ENCODE measurements at regions not wholly inside any gene's neighbourhood (a gene's known extent, or its start where the extent isn't known, plus 50 kb on each side); places are given as distances from the start of the nearest gene placed in this dataset.

DNA sequence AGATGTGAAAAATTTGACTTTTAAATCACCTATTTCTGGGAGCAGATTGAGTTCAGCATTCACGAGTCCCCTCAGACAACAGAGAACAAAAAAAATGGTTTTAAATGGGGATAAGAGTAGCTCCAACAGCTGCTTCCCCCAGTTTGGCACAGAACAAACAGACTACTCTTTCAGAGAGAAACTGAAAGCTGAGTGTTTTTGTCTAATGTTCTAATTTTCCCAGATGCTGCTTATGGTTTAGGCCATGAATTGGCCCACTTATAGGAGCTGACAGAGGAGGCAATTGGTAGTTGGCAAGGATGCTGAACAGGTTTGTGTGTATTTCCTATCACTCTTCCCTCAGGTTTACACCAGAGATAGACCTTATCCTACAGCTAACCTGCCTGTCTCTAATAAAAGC, 1637.4 kb upstream of the PRMT6 start:
- Mint-ChIP-seq H3K9me3 (peaks cover 13 to 17% of the 10 kb centered on the region in 2 experiments), H3K4me3 (no peak overlapping the region), H3K27ac (no peak overlapping the region), H3K36me3 (ENCODE audit: insufficient read depth in 1 of 3, low read depth in 3 of 3) (peaks cover 8 to 29% (median 14%) of the 10 kb centered on the region in 3 experiments; a peak in 6 of 7 replicates), H3K4me1 (peaks cover 14 to 16% of the 10 kb centered on the region in 2 experiments), H3K27me3 (ENCODE audit: low read depth) (no peaks in the 10 kb centered on the region)
- H3K79me1 ChIP-seq (ENCODE audit: insufficient read depth, low read depth, low read length, poor library complexity, severe bottlenecking) = no peaks in the 10 kb centered on the region
- no peak overlapping the region for H3K9ac ChIP-seq (ENCODE audit: extremely low read depth, insufficient read length, low read length)
- DNase-seq = no peak
- no peak overlapping the region for H3K27ac ChIP-seq (ENCODE audit: insufficient read length, low read depth, low read length)
- TF ChIP-seq, protein P1, sequence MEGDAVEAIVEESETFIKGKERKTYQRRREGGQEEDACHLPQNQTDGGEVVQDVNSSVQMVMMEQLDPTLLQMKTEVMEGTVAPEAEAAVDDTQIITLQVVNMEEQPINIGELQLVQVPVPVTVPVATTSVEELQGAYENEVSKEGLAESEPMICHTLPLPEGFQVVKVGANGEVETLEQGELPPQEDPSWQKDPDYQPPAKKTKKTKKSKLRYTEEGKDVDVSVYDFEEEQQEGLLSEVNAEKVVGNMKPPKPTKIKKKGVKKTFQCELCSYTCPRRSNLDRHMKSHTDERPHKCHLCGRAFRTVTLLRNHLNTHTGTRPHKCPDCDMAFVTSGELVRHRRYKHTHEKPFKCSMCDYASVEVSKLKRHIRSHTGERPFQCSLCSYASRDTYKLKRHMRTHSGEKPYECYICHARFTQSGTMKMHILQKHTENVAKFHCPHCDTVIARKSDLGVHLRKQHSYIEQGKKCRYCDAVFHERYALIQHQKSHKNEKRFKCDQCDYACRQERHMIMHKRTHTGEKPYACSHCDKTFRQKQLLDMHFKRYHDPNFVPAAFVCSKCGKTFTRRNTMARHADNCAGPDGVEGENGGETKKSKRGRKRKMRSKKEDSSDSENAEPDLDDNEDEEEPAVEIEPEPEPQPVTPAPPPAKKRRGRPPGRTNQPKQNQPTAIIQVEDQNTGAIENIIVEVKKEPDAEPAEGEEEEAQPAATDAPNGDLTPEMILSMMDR (conservative IDR thresholded peaks at IDR 0.05) = no peak
- no peak overlapping the region for H4K5ac ChIP-seq (ENCODE audit: insufficient read length, low read depth, low read length)
- H3K56ac ChIP-seq (ENCODE audit: insufficient read length, low read depth, low read length) = no peak overlapping the region
- H4K8ac ChIP-seq (replicated peaks; ENCODE audit: insufficient read length, low read depth, low read length) = no peak overlapping the region
- H3K23ac ChIP-seq (ENCODE audit: insufficient read length, low read depth, low read length) = no peak overlapping the region
- H3K79me2 ChIP-seq (ENCODE audit: insufficient read depth, low read length) = no peaks in the 10 kb centered on the region
- no peak overlapping the region for H2AFZ ChIP-seq (ENCODE audit: low read length)
- no peak overlapping the region for H3K18ac ChIP-seq (ENCODE audit: insufficient read length, low read depth, low read length)
- no peaks in the 10 kb centered on the region for H4K20me1 ChIP-seq (ENCODE audit: control insufficient read depth, insufficient read depth, insufficient read length)
- no CpG with 5 or more reads among the region's 1 CpG for WGBS (ENCODE audit: extremely low coverage, insufficient read length, low lambda C conversion rate)
- H3K4me1 ChIP-seq (ENCODE audit: insufficient read depth, low read length) = no peaks in the 10 kb centered on the region
- H3K23me2 ChIP-seq (ENCODE audit: insufficient read length, low read depth, low read length, poor library complexity, severe bottlenecking) = no peaks in the 10 kb centered on the region
- H3K4ac ChIP-seq (ENCODE audit: low read depth, low read length) = no peak overlapping the region
- H3T11ph ChIP-seq (ENCODE audit: low read length) = no peak overlapping the region
- no peak overlapping the region for H4K91ac ChIP-seq (ENCODE audit: insufficient read length, low read depth, low read length)
- no peak overlapping the region for H2BK5ac ChIP-seq (ENCODE audit: insufficient read length, low read length)
- no peak overlapping the region for H2BK12ac ChIP-seq (ENCODE audit: insufficient read length, low read depth, low read length)
- H2BK120ac ChIP-seq (ENCODE audit: low read depth, low read length, poor library complexity, severe bottlenecking) = no peak overlapping the region
- H2AK5ac ChIP-seq (ENCODE audit: insufficient read length, low read length) = no peak overlapping the region
- no peak overlapping the region for H2BK20ac ChIP-seq (ENCODE audit: low read depth, low read length, poor library complexity, severe bottlenecking)
- H3K9me3 ChIP-seq (ENCODE audit: control insufficient read depth, low read depth, low read length) = no peaks in the 10 kb centered on the region
- H2BK15ac ChIP-seq (ENCODE audit: low read depth, low read length) = no peak overlapping the region
- no peak overlapping the region for H3K4me2 ChIP-seq (ENCODE audit: insufficient read depth, insufficient read length, low read length)
- no peaks in the 10 kb centered on the region for H3K27me3 ChIP-seq (ENCODE audit: insufficient read depth, low read length)
- no peak overlapping the region for H3K14ac ChIP-seq (ENCODE audit: insufficient read depth, low read length)

Measured in H9 (cell line).